ENCODE measurements at regions not wholly inside any gene's neighbourhood (a gene's known extent, or its start where the extent isn't known, plus 50 kb on each side); places are given as distances from the start of the nearest gene placed in this dataset.

DNA sequence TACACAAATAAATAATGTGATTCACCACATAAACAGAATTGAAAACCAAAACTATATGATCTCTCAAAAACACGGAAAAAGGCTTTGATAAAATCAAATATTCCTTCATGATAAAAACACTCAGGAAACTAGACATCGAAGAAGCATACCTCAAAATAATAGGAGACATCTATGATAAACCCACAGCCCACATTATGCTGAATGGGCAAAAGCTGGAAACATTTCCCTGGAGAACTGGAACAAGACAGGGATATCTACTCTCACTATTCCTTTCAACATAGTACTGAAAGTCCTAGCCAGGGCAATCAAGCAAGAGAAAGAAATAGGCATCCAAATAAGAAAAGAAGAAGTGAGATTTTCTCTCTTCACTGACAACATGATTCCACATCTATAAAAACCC is 371.5 kb upstream of the ATXN7L3B start:
- TF ChIP-seq POLR2AphosphoS5 (IDR thresholded peaks at IDR 0.05) = no peak
- TF ChIP-seq, protein P1, sequence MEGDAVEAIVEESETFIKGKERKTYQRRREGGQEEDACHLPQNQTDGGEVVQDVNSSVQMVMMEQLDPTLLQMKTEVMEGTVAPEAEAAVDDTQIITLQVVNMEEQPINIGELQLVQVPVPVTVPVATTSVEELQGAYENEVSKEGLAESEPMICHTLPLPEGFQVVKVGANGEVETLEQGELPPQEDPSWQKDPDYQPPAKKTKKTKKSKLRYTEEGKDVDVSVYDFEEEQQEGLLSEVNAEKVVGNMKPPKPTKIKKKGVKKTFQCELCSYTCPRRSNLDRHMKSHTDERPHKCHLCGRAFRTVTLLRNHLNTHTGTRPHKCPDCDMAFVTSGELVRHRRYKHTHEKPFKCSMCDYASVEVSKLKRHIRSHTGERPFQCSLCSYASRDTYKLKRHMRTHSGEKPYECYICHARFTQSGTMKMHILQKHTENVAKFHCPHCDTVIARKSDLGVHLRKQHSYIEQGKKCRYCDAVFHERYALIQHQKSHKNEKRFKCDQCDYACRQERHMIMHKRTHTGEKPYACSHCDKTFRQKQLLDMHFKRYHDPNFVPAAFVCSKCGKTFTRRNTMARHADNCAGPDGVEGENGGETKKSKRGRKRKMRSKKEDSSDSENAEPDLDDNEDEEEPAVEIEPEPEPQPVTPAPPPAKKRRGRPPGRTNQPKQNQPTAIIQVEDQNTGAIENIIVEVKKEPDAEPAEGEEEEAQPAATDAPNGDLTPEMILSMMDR (IDR thresholded peaks at IDR 0.05 in 8 of 11, conservative IDR thresholded peaks at IDR 0.05 in 3 of 11) = no peak
- no peak for TF ChIP-seq POLR2A (IDR thresholded peaks at IDR 0.05)

Data from spleen (tissue), 7 donors.